GM19240 (cell line): ENCODE measurements at regions not wholly inside any gene's neighbourhood (a gene's known extent, or its start where the extent isn't known, plus 50 kb on each side); places are given as distances from the start of the nearest gene placed in this dataset.
"Not testable (repeated sequence)": the region's sequence is repeated elsewhere in the genome, so short reads cannot be mapped to it uniquely, and the experiment has no call there.

Source experiments
- DNase-seq: peaks from one replicate; pipeline ENCODE4 v3.0.0; 2011; ENCODE audit warnings: low spot score; ENCODE audit not compliant: insufficient read length

DNA sequence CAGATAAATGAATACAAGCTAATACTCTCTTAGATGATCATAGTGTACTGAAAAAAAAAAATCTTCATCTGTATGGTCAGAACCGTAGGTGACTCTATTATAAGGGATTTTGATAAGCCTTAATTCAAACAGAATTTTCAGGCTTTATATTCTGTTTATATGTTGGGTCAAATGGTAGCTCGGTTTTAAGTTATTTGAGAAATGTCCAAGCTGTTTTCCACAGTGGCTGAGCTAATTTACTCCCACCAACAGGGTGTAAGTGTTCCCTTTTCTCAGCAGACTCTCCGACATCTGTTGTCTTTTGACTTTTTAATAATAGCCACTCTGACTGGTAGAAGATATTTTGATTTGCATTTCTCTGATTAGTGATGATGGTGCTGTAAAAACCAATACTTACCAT is 328.8 kb upstream of the MAGI2 start:
- DNase-seq = no peak

DNA sequence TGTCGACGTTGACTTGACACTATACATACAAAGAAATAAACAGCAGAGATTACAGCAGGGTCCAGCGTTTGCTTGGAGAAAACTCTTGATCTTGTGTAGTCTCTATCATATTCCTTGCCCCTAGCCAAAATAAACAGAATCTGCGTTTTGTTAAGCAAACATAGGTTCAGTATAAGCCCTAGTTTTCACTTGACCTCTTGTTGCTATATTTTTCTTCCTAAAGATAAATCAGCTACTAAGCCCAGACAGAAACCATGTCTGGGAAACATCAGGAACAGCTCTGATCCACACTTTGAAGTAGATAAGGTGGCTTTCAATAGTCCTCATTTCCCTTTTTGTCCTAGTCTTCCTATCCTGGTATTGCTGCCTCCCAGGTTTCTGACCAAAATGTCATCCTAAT is 328.2 kb upstream of the MAGI2 start:
- no peak for DNase-seq

DNA sequence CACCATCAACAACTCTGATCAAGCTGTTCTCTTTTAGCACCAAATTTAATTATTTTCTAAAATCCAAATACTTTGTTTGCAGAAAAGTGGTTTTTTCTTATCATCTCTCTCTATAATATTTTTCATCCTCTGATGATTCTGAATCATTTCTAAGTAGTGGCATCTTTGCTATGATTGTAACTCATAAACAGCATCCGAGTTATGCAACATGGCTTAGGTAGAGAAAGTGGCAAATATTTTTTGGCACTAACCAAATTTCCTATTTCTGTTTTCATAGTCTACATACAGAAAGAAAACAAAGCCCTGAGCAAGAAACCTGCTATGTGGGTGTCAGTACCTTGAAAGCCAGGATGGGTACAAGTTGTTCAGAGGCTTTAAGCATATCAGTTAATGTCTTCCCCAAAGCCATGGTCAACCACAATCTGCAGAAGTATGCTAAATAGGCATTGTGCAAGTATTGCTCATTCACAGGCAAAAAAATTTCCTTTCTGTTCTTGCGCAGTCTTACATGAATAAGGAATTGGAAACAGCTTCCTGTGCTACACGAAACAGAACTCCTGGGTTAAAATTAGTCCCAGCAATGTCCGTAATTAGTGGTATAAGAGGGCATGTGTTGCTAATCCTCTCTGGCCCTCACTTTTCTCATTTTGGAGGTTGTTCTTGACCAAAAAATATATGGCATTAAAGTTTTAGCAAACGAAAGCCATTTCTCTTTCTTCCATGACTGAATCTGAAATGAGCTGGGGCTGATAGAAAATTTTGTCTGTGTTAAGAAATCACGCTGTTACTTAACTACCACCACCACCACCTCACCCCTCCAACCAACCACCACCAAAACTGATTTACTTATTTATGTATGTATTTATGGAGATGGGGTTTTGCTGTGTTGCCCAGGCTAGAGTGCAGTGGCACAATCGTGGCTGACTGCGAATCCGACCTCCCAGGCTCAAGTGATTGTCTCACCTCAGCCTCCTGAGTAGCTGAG is 325.6 kb upstream of the MAGI2 start:
- no peak for DNase-seq

DNA sequence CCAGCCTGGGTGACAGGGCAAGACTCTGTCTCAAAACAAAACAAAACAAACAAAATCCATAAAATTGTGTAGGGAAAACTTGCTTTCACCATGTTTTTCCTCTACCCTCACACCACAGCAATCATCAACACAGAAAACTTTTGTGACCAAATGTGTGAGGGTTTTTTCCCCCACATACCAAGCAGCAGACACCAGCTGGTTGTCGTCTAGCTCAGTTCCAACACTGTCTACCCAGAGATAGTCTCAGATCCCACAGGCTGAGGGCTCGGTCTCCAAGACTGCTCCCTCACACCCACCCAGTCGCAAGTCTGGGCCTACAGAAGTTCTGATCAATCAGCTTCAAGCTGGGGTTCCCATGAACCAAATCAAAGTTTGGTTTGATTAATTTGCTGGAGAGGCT is 322.4 kb upstream of the MAGI2 start:
- no peak for DNase-seq

DNA sequence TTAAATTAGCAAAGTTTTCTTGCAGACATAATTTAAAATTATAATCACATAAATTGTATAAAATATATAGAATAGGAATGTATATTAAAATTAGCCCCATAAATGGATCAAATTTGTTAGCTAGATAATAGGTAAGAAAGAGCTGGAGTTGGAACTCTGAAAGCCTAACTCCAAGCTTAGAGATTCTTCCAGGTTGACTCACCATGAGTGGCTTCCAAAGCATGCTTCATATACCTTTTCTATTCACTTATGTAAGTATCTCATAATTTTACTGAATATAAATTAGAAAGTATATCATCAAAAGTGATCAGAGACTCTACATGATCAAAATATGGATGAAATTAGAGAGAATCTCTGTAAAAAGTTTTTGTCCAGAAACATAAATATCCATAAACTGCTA is 320.7 kb upstream of the MAGI2 start:
- DNase-seq = no peak

DNA sequence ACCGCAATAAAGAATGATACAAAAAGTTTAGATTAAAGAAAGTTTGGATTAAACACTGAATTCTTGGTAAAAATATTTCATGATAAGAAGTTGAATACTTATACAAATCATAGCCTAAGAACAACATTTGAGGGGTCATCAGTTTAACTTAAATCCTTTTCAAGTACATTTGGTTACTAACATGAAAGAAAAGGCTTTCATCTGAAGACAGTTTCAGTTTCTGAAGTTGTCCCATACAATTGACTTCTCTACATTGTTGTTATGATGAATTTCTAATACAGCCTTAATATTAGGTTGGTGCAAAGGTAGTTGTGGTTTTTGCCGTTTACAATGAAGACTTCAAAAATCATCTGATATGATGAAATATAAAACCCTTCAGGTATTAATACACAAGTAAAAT is 317.5 kb upstream of the MAGI2 start:
- no peak for DNase-seq

DNA sequence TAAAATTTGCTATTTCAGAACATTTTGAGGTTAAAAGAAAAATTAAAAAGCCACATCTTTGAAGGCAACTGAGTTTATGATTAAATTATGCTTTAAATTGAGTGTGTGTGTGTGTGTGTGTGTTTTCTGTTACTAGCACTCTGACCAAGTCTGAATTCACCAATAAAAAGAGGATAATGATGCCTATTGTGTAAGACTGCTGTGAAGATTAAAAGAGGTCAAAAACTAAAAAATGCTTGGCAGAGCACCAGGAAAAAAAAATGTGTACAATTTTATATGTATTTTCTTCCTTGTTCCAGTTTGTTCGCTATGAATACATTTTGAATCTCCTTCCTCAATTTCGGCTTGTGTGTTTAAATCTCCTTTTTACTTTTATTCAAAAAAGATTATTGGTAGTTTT is 316.6 kb upstream of the MAGI2 start:
- no peak for DNase-seq

DNA sequence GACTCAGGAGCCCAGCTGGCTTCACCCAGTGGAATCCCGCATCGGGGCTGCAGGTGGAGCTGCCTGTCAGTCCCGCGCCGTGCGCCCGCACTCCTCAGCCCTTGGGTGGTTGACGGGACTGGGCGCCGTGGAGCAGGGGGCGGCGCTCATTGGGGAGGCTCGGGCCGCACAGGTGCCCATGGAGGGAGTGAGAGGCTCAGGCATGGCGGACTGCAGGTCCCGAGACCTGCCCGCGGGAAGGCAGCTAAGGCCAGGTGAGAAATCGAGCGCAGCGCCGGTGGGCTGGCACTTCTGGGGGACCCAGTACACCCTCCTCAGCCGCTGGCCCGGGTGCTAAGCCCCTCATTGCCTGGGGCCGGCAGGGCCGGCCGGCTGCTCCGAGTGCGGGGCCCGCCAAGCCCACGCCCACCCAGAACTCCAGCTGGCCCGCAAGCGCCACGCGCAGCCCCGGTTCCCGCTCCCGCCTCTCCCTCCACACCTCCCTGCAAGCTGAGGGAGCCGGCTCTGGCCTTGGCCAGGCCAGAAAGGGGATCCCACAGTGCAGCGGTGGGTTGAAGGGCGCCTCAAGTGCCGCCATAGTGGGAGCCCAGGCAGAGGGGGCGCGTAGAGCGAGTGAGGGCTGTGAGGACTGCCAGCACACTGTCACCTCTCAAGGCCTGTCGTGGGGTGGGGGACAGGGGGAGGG is 314.6 kb upstream of the MAGI2 start:
- not testable (repeated sequence) for DNase-seq

DNA sequence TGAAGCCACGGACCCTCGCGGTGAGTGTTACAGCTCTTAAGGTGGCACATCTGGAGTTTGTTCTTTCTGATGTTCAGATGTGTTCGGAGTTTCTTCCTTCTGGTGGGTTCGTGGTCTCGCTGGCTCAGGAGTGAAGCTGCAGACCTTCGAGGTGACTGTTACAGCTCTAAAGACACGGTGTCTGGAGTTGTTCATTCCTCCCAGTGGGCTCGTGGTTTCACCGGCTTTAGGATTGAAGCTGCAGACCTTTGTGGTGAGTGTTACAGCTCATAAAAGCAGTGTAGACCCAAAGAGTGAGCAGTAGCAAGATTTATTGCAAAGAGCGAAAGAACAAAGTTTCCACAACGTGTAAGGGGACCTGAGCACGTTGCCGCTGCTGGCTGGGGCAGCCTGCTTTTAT is 313.7 kb upstream of the MAGI2 start:
- not testable (repeated sequence) for DNase-seq

DNA sequence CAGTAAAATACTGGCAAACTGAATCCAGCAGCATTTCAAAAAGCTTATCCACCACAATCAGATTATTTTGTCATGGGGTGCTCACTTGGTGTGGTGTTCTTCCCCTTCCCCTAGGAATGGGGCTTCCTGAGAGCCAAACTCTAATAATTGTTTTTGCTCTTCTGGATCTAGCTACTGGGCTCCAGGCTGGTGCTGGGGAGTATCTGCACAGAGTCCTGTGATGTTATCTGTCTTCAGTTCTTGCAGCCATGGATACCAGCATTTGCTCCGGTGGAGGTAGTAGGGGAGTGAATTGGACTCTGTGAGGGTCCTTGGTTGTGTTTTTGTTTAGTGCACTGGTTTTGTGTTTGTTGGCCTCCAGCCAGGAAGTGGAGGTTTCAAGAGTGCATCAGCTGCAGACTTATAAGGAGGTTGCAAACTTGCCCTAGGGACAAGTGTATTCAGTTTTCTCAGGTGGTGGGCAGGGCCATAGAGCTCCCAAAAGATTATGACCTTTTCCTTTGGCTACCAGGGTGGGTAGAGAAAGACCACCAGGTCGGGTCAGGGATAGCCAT is 308.5 kb upstream of the MAGI2 start:
- no peak for DNase-seq

DNA sequence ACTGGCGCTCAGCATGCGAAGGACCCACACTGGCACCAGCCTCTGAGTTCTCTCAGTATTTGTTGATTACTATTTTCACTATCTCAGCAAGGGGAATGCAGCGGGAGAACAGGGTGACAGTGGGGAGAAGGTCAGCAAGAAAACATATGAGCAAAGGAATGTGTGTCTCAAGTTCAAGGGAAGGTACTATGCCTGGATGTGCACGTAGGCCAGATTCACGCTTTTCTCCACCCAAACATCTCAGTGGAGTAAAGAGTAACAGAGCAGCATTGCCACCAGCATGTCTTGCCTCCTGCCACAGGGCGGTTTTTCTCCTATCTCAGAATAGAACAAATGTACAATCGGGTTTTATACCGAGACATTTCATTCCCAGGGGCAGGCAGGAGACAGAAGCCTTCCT is 297.5 kb upstream of the MAGI2 start:
- DNase-seq = not testable (repeated sequence)

DNA sequence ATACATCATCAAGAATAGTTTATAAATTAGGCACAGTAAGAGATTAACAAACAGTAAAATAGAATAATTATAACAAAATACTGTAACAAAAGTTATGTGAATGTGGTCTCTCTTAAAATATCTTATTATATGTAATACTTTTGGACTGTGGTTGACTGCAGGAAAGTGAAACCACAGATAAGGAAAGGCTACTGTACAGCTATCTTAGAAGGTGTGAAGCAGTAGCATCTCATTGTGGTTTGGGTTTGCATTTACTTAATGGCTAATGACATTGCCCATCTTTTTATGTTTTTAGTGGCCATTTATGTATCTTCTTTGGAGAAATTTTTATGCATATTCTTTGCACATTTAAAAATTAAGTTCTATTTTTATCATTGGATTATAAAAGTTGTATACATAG is 296.4 kb upstream of the MAGI2 start:
- DNase-seq = no peak

DNA sequence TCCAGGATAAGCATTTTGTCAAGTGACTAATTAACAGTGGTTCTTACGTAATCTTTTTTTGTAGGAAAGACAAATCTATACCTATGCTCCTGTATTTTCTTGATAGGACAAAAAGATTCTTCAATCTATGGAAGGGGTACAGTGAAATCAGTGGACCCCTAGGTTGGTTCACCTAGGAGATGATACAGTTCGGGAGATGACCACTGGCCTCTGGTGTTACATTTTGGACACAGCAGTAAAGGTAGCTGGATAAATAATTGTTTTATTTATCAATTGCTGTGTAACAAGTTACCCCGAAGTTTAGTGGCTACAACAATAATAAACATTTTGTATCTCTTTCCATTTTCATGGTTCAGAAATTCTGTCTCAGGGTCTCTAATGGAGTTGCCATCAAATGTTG is 288.2 kb upstream of the MAGI2 start:
- no peak for DNase-seq

DNA sequence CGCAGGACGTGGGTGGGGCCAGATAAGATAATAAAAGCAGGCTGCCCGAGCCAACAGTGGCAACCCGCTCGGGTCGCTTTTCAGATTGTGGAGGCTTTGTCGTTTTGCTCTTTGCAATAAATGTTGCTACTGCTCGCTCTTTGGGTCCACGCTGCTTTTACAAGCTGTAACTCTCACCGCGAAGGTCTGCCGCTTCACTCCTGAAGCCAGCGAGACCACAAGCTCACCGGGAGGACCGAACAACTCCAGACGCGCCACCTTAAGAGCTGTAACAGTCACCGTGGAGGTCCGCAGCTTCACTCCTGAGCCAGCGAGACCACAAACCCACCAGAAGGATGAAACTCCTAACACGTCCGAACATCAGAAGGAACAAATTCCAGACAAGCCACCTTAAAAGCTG is 286.6 kb upstream of the MAGI2 start:
- no peak for DNase-seq

DNA sequence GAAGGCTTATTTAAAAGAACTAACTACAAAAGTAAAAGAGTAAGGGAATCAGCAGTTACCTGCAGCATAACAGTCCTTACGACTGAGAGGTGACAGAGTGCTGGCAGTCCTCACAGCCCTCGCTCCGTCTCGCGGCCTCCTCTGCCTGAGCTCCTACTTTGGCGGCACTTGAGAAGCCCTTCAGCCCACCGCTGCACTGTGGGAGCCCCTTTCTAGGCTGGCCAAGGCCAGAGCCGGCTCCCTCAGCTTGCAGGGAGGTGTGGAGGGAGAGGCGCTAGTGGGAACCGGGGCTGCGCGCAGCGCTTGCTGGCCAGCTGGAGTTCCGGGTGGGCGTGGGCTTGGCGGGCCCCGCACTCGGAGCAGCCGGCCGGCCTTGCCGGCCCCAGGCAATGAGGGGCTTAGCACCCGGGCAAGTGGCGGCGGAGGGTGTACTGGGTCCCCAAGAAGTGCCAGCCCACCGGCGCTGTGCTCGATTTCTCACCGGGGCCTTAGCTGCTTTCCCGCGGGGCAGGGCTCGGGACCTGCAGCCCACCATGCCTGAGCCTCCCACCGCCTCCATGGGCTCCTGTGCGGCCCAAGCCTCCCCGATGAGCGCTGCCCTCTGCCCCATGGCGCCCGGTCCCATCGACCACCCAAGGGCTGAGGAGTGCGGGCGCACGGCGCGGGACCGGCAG is 285.7 kb upstream of the MAGI2 start:
- not testable (repeated sequence) for DNase-seq

DNA sequence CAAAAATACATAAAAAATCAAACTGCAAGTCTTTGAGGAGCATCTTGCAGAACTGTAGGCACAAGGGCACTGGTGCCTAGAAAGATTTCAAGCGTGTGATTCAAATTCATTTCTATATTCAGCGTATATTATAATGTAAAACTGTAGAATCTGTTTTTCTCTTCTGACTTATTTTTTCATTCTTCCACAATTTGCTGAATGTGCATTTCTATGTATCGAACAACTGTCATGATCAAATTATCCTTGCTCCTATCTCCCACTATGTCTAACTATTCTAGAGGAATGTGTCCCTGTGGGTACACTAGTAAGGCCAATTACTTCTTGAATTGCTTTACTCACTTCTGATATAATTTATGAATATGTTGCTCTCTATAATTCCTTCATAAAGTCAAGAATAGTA is 283.0 kb upstream of the MAGI2 start:
- no peak for DNase-seq

DNA sequence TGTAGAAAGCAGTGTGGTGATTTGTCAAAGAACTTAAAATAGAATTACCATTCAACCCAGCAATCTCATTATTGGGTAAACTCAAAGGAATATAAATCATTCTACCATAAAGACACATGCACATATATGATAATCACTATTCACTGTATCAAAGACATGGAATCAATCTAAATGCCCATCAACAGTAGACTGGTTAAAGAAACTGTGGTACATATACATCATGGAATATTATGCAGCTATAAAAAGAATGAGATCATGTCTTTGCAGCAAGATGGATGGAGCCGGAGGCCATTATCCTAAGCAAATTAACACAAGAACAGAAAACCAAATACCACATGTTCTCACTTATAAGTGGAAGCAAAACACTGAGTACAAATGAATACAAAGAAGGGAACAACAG is 281.5 kb upstream of the MAGI2 start:
- DNase-seq = no peak

DNA sequence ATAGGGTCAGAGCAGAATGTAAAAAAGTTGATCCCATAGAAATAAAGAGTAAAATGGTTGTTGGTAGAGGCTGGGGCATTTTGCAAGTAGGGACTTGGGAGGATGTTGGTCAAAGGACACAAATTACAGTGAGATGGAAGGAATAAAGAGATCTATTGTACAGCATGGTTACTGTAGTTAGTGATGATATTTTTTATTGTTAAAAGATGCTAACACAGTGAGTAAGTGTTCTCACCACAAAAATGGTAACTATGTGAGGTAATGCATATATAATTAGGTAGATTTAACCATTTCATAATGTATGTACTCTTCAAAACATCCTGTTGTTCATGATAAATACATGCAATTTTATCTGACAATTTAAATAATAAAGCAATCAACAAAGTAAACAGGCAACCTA is 280.7 kb upstream of the MAGI2 start:
- DNase-seq = no peak

DNA sequence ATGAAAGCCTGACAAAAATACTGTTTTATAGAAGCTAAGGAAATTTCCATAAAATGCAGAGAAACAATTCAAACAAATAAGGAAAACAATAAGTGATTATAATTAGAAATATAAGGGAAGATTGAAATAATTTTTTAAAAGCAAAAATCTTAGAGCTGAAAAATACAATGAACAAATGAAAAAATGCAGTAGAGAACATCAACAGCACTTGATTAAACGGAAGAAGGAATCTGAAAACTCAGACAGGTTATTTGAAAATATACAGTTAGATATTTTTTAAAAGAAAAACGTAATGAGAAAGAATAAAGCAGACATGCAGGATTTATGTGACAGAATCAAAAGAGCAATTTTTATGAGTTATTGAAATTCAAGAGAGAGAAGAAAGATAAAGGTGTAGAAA is 279.1 kb upstream of the MAGI2 start:
- DNase-seq = no peak

DNA sequence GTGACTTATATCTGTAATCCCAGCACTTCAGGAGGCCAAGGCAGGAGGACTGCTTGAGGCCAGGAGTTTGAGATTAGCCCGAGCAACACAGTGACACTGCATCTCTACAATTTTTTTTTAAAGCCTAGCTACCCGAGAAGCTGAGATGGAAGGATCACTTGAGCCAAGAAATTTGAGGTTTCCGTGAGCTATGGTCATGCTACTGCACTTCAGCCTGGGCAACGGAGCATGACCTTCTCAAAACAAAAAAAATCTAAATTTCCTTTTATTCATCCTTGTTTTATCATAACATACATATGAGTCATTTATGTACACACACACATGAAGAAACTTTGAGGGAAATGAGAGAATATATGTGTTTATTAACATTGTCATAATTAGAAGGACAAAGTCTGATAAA is 277.5 kb upstream of the MAGI2 start:
- DNase-seq = no peak

DNA sequence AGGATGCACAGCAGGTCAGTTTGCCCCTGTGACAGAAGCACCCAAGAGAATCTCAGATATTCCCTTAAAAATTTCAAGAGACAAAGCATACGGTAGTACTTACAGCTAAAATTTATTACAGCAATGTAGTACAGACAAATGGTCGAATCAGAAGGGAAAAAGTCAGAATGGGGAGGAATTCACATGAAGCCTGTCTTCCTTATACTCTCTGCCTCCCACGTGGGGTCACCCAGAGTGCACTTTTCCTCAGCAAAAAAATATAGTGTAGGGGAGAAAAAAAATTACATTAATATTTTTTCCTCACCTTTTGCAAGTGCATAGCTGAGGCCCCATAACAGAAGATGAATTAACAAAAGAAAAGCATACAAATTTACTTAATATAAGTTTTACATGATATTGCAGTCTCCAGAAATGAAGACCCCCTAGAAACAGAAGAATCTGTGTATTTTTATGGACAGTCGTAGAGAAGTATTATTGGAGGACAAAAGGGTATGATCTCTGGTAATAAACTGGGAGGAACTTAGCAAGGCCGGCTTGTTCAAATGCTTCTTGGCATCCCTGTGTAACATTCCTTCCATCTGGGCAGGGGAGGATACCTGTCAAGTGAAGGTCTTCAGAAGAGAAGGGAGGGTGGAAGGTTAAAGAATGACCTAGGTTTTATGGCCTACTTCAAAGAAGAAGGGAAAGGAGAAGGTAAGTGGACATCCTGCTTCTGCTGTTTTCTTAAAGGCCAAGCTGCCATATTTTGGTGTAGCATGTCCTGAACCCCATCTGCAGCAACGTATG is 270.6 kb upstream of the MAGI2 start:
- DNase-seq = no peak
